ENCODE measurements at regions not wholly inside any gene's neighbourhood (a gene's known extent, or its start where the extent isn't known, plus 50 kb on each side); places are given as distances from the start of the nearest gene placed in this dataset.

GRCh38 chr22:47550524-47551430, 788.3 kb downstream of the TBC1D22A start:
- intact Hi-C loops (cut with micrococcal nuclease; ENCODE audit: unreplicated experiment) (no loop called here), in situ Hi-C loops (cut with HindIII; ENCODE audit: low pct_unique_long_range_greater_than_20kb, low sequenced_read_pairs) (no loop called here)
- H3K27me3 ChIP-seq (ENCODE audit: control insufficient read depth, insufficient read depth, low read length), result no peaks in the 10 kb centered on the region
- ChIA-PET POLR2A (no interaction called here), CTCF (no interaction called here)
- TF ChIP-seq, protein P1, sequence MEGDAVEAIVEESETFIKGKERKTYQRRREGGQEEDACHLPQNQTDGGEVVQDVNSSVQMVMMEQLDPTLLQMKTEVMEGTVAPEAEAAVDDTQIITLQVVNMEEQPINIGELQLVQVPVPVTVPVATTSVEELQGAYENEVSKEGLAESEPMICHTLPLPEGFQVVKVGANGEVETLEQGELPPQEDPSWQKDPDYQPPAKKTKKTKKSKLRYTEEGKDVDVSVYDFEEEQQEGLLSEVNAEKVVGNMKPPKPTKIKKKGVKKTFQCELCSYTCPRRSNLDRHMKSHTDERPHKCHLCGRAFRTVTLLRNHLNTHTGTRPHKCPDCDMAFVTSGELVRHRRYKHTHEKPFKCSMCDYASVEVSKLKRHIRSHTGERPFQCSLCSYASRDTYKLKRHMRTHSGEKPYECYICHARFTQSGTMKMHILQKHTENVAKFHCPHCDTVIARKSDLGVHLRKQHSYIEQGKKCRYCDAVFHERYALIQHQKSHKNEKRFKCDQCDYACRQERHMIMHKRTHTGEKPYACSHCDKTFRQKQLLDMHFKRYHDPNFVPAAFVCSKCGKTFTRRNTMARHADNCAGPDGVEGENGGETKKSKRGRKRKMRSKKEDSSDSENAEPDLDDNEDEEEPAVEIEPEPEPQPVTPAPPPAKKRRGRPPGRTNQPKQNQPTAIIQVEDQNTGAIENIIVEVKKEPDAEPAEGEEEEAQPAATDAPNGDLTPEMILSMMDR (IDR thresholded peaks at IDR 0.05), result no peak
- no peak for TF ChIP-seq TCF7L2 (IDR thresholded peaks at IDR 0.05; ENCODE audit: low read depth, low read length)
- no peak for TF ChIP-seq POLR2AphosphoS5 (IDR thresholded peaks at IDR 0.05; ENCODE audit: low read depth, low read length)
- no peak for TF ChIP-seq SIN3A (IDR thresholded peaks at IDR 0.05; ENCODE audit: borderline replicate concordance, insufficient read depth, low read depth, low read length)
- TF ChIP-seq REST (IDR thresholded peaks at IDR 0.05; ENCODE audit: insufficient read depth in 1 of 2, low read depth in 2 of 2, low read length in 1 of 2), result no peak
- H3K36me3 ChIP-seq (ENCODE audit: control insufficient read depth, insufficient read depth, low read length), result no peaks in the 10 kb centered on the region
- no peaks in the 10 kb centered on the region for H3K4me1 ChIP-seq (ENCODE audit: control insufficient read depth, insufficient read depth, low read length)
- H3K9me3 ChIP-seq (ENCODE audit: control insufficient read depth, insufficient read depth, low read depth, low read length), result no peaks in the 10 kb centered on the region
- no TSS peak for BruUV-seq (replicated peaks)
- no peak overlapping the region for H3K4me3 ChIP-seq (ENCODE audit: low read depth in 2 of 2, low read length in 2 of 2)
- no peak overlapping the region for H3K27ac ChIP-seq (ENCODE audit: low read length)
- ATAC-seq (no peak), DNase-seq (ENCODE audit: low read depth, low spot score) (no peak)

DNA sequence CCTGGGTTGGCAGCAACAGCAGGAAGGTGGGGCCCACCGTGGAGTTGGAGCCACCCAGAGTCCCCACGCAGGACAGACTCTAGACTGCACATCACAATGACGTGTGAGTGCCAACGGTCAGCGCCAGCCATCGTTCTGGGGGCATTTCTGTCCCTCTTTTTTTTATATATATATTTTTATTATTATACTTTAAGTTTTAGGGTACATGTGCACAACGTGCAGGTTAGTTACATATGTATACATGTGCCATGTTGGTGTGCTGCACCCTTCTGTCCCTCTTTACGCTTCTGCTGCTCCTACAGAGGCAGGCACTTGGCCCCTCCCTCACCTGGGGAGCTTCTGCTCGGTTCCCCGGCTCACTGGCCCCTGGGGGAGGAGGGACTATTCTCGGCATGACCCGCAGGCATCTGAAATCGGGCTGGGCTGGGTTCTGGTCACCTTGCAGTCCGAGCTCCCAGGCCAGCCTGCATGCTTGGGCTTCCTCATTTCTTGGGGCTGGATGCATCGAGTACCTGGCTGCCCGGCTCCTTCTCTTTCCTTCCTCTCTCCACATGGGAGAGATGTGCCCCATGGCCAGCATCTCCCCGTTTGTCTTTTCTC, 787.4 kb downstream of the TBC1D22A start:
- in situ Hi-C loops (cut with HindIII; ENCODE audit: low pct_unique_long_range_greater_than_20kb, low sequenced_read_pairs) (no loop called here), intact Hi-C loops (cut with micrococcal nuclease; ENCODE audit: unreplicated experiment) (no loop called here)
- BruUV-seq (replicated peaks), result no TSS peak
- Histone ChIP-seq H3K4me3 (ENCODE audit: low read depth in 2 of 2, low read length in 2 of 2) (no peak overlapping the region), H3K27me3 (ENCODE audit: control insufficient read depth, insufficient read depth, low read length) (no peaks in the 10 kb centered on the region), H3K4me1 (ENCODE audit: control insufficient read depth, insufficient read depth, low read length) (no peaks in the 10 kb centered on the region), H3K27ac (ENCODE audit: low read length) (no peak overlapping the region), H3K9me3 (ENCODE audit: control insufficient read depth, insufficient read depth, low read depth, low read length) (no peaks in the 10 kb centered on the region), H3K36me3 (ENCODE audit: control insufficient read depth, insufficient read depth, low read length) (no peaks in the 10 kb centered on the region)
- CTCF ChIA-PET, result no interaction called here
- no peak for DNase-seq (ENCODE audit: low read depth, low spot score)
- ATAC-seq, result no peak
- TF ChIP-seq TCF7L2 (IDR thresholded peaks at IDR 0.05; ENCODE audit: low read depth, low read length), result no peak
- TF ChIP-seq REST (IDR thresholded peaks at IDR 0.05; ENCODE audit: insufficient read depth in 1 of 2, low read depth in 2 of 2, low read length in 1 of 2), result no peak
- no peak for TF ChIP-seq POLR2AphosphoS5 (IDR thresholded peaks at IDR 0.05; ENCODE audit: low read depth, low read length)
- no peak for TF ChIP-seq SIN3A (IDR thresholded peaks at IDR 0.05; ENCODE audit: borderline replicate concordance, insufficient read depth, low read depth, low read length)
- TF ChIP-seq, protein P1 (IDR thresholded peaks at IDR 0.05), result no peak
- POLR2A ChIA-PET, result no interaction called here

All from Panc1 (cell line).